Breast epithelium (tissue), 3 donors: ENCODE measurements at regions not wholly inside any gene's neighbourhood (a gene's known extent, or its start where the extent isn't known, plus 50 kb on each side); places are given as distances from the start of the nearest gene placed in this dataset.

ENCODE experiments used
- POLR2A ChIP-seq: fragments of 450-650 bp; IDR thresholded peaks from one replicate; pipeline ENCODE4 v1.6.1; 2016; ENCODE audit warnings: antibody characterized with exemption, mild to moderate bottlenecking, moderate library complexity
- TF ChIP-seq, protein P1 (sequence below), 3 donors: fragments of 450-650 bp; IDR thresholded peaks; one replicate each; pipeline ENCODE4 v1.5.1; 2016 to 2017; ENCODE audit warnings: antibody characterized with exemption in 3 of 3, mild to moderate bottlenecking in 3 of 3, moderate library complexity in 3 of 3

DNA sequence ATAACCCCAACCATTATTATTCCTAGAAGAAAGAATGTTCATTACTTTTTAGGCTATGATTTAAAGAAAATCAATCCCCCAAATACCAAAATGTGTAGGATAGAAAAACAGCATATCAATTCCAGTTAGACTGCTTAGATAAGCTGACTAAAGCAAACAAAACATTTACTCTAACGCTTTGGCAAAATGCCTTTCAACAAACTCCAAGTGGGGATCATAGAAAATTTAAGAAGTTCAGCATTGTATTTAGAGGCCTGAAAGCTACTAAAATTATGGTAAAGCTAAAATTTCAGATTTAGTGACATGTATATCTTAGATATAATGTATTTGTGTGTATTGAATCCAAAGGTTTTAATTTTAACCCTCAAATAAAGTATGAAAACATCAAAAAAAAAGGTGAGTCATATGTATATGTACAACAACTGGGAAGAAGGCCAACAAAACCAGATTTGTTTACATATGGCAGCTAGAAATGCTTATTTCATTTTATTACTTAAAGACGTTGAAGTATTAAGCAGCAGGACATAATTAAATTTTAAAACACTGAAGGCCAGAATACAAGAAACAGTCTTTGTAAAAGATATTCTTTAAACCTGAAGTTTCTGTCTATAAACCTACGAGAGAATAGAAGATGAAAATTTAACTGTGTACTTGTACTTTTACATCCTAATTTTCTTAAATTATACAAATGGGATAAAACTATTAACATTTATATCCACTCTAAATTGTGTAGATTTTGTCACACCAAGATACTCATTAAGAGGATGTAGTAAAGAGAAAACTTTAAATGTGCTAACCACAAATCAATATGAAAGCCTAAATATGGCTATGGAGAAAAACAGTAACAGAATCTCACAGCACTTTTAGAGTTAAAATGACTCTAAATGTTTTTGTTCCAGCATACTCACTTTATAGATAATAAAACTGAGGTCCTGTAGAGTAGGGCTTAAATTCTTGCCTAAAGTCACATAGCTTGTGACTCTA lies 71.4 kb downstream of the SLC41A2 start:
- TF ChIP-seq, protein P1, sequence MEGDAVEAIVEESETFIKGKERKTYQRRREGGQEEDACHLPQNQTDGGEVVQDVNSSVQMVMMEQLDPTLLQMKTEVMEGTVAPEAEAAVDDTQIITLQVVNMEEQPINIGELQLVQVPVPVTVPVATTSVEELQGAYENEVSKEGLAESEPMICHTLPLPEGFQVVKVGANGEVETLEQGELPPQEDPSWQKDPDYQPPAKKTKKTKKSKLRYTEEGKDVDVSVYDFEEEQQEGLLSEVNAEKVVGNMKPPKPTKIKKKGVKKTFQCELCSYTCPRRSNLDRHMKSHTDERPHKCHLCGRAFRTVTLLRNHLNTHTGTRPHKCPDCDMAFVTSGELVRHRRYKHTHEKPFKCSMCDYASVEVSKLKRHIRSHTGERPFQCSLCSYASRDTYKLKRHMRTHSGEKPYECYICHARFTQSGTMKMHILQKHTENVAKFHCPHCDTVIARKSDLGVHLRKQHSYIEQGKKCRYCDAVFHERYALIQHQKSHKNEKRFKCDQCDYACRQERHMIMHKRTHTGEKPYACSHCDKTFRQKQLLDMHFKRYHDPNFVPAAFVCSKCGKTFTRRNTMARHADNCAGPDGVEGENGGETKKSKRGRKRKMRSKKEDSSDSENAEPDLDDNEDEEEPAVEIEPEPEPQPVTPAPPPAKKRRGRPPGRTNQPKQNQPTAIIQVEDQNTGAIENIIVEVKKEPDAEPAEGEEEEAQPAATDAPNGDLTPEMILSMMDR (IDR thresholded peaks at IDR 0.05), result no peak
- no peak for TF ChIP-seq POLR2A
